Neural cell (in vitro differentiated cells): ENCODE measurements at regions not wholly inside any gene's neighbourhood (a gene's known extent, or its start where the extent isn't known, plus 50 kb on each side); places are given as distances from the start of the nearest gene placed in this dataset.

Source experiments
- H2AFZ ChIP-seq: fragments of 200-600, 300-800 bp; sonication (generic), shearing (Covaris generic); 2 replicates; pipeline ENCODE4 v1.6.0; 2014; ENCODE audit warnings: low read depth, mild to moderate bottlenecking, antibody characterized with exemption, low read length, moderate library complexity
- H3F3A ChIP-seq: fragments of 200-600 bp; shearing (Covaris generic); 2 replicates; pipeline ENCODE4 v1.6.1; 2016; ENCODE audit warnings: mild to moderate bottlenecking, moderate library complexity, mixed read lengths, antibody characterized with exemption, low read length; ENCODE audit not compliant: insufficient read depth, poor library complexity, severe bottlenecking
- H3K27ac ChIP-seq: fragments of 200-600, 300-800 bp; sonication (generic), shearing (Covaris generic); 2 replicates; pipeline ENCODE4 v1.5.1; 2014; ENCODE audit warnings: mild to moderate bottlenecking, low read length, moderate library complexity
- H3K27me3 ChIP-seq: fragments of 300-800, 200-600 bp; sonication (generic), shearing (Covaris generic); 2 replicates; pipeline ENCODE4 v1.6.0; 2014; ENCODE audit warnings: mild to moderate bottlenecking, low read depth, low read length, moderate library complexity; ENCODE audit not compliant: insufficient read depth
- H3K36me3 ChIP-seq: fragments of 300-800, 200-600 bp; sonication (generic), shearing (Covaris generic); 2 replicates; pipeline ENCODE4 v1.5.1; 2014; ENCODE audit warnings: mild to moderate bottlenecking, antibody characterized with exemption, low read length, moderate library complexity; ENCODE audit not compliant: insufficient read depth
- H3K4me2 ChIP-seq: fragments of 300-800, 200-600 bp; sonication (generic), shearing (Covaris generic); 2 replicates; pipeline ENCODE4 v1.6.0; 2014; ENCODE audit warnings: mild to moderate bottlenecking, low read length
- H3K4me3 ChIP-seq: fragments of 300-800, 200-600 bp; sonication (generic), shearing (Covaris generic); 2 replicates; pipeline ENCODE4 v1.5.1; 2014; ENCODE audit warnings: mild to moderate bottlenecking, low read length, moderate library complexity
- H3K79me2 ChIP-seq: fragments of 200-600 bp; shearing (Covaris generic); replicated peaks from 2 replicates; pipeline ENCODE4 v1.6.0; 2014; ENCODE audit warnings: mild to moderate bottlenecking, low read length, moderate library complexity; ENCODE audit not compliant: insufficient read depth
- H3K9ac ChIP-seq: fragments of 300-800, 200-600 bp; sonication (generic), shearing (Covaris generic); 2 replicates; pipeline ENCODE4 v1.6.1; 2016; ENCODE audit warnings: mild to moderate bottlenecking, low read length, mixed read lengths
- H3K9me2 ChIP-seq: fragments of 200-600 bp; shearing (Covaris generic); 2 replicates; pipeline ENCODE4 v1.6.1; 2016; ENCODE audit warnings: mild to moderate bottlenecking, low read length, mixed read lengths; ENCODE audit not compliant: insufficient read depth
- H3K9me3 ChIP-seq: fragments of 200-600, 300-800 bp; sonication (generic), shearing (Covaris generic); 2 replicates; pipeline ENCODE4 v1.6.1; 2016; ENCODE audit warnings: mild to moderate bottlenecking, mixed run types, low read length, moderate library complexity, mixed read lengths
- H4K20me1 ChIP-seq: fragments of 200-600 bp; shearing (Covaris generic); 2 replicates; pipeline ENCODE4 v1.6.1; 2016; ENCODE audit warnings: mild to moderate bottlenecking, mixed run types; ENCODE audit not compliant: insufficient read depth
- CTCF ChIP-seq: fragments of 450-650 bp; IDR thresholded peaks from 2 replicates; pipeline ENCODE4 v1.5.1; 2014; ENCODE audit warnings: antibody characterized with exemption, mild to moderate bottlenecking, moderate library complexity; ENCODE audit not compliant: poor library complexity, severe bottlenecking
- EP300 ChIP-seq: fragments of 450-650 bp; conservative IDR thresholded peaks from 2 replicates; pipeline ENCODE4 v1.6.1; 2014; ENCODE audit warnings: antibody characterized with exemption, mild to moderate bottlenecking, moderate library complexity; ENCODE audit not compliant: poor library complexity, severe bottlenecking
- MXI1 ChIP-seq: fragments of 450-650 bp; conservative IDR thresholded peaks from 2 replicates; pipeline ENCODE4 v1.6.1; 2014; ENCODE audit warnings: antibody characterized with exemption, mild to moderate bottlenecking; ENCODE audit not compliant: poor library complexity, severe bottlenecking
- POLR2AphosphoS5 ChIP-seq: IDR thresholded peaks from 2 replicates; pipeline ENCODE4 v1.6.1; 2012
- RAD21 ChIP-seq: fragments of 450-650 bp; conservative IDR thresholded peaks from 2 replicates; pipeline ENCODE4 v1.6.1; 2014; ENCODE audit warnings: antibody characterized with exemption, mild to moderate bottlenecking, moderate library complexity
- REST ChIP-seq: IDR thresholded peaks from 2 replicates; pipeline ENCODE4 v1.6.1; 2012; ENCODE audit warnings: borderline replicate concordance
- SMC3 ChIP-seq: fragments of 450-650 bp; conservative IDR thresholded peaks from 2 replicates; pipeline ENCODE4 v1.6.1; 2014; ENCODE audit warnings: antibody characterized with exemption, mild to moderate bottlenecking, moderate library complexity; ENCODE audit not compliant: poor library complexity
- TAF1 ChIP-seq: IDR thresholded peaks from 2 replicates; pipeline ENCODE4 v1.6.1; 2012; ENCODE audit warnings: low read depth

GRCh38 chr2:12930391-12930790 lies 213.7 kb downstream of the TRIB2 start:
- Histone ChIP-seq H3K79me2 (no peaks in the 10 kb centered on the region), H3K9ac (no peak overlapping the region), H3K4me3 (no peak overlapping the region), H3K27ac (no peak overlapping the region), H3K36me3 (no peaks in the 10 kb centered on the region), H3K9me2 (no peaks in the 10 kb centered on the region), H2AFZ (no peak overlapping the region), H3K27me3 (no peaks in the 10 kb centered on the region), H4K20me1 (no peaks in the 10 kb centered on the region), H3K9me3 (no peaks in the 10 kb centered on the region), H3F3A (no peaks in the 10 kb centered on the region), H3K4me2 (no peak overlapping the region)
- TF ChIP-seq POLR2AphosphoS5: no peak
- no peak for TF ChIP-seq MXI1

- Histone ChIP-seq H3K4me3 (no peak overlapping the region), H2AFZ (no peak overlapping the region), H3K79me2 (no peaks in the 10 kb centered on the region), H3K36me3 (no peaks in the 10 kb centered on the region), H3K9me2 (no peaks in the 10 kb centered on the region), H4K20me1 (no peaks in the 10 kb centered on the region), H3F3A (no peaks in the 10 kb centered on the region), H3K27ac (no peak overlapping the region), H3K9ac (no peak overlapping the region), H3K27me3 (no peaks in the 10 kb centered on the region), H3K9me3 (no peaks in the 10 kb centered on the region), H3K4me2 (no peak overlapping the region)
- TF ChIP-seq EP300 (no peak), RAD21 (peak; percentile 85), CTCF (peak; percentile 85), SMC3 (peak; percentile 88), REST (peak; percentile 33)
Observed at GRCh38 chr2:12931186-12931844, 214.6 kb downstream of the TRIB2 start.

- Histone ChIP-seq H2AFZ (no peak overlapping the region), H3K27me3 (no peaks in the 10 kb centered on the region), H3K9me2 (no peaks in the 10 kb centered on the region), H3F3A (no peaks in the 10 kb centered on the region), H3K9me3 (no peaks in the 10 kb centered on the region), H3K4me3 (no peak overlapping the region), H4K20me1 (no peaks in the 10 kb centered on the region), H3K4me2 (no peak overlapping the region), H3K9ac (no peak overlapping the region), H3K36me3 (no peaks in the 10 kb centered on the region), H3K79me2 (no peaks in the 10 kb centered on the region), H3K27ac (no peak overlapping the region)
- TF ChIP-seq SMC3 (no peak), POLR2AphosphoS5 (no peak), MXI1 (no peak), TAF1 (no peak)
Observed at GRCh38 chr2:12932192-12932591, 215.5 kb downstream of the TRIB2 start.
